Ureter (tissue), 1 donor: ENCODE measurements at regions not wholly inside any gene's neighbourhood (a gene's known extent, or its start where the extent isn't known, plus 50 kb on each side); places are given as distances from the start of the nearest gene placed in this dataset.
"Not testable (repeated sequence)": the region's sequence is repeated elsewhere in the genome, so short reads cannot be mapped to it uniquely, and the experiment has no call there.

Experiments
- DNase-seq: peaks from one replicate; pipeline ENCODE4 v3.0.0-alpha.2; 2020; ENCODE audit warnings: low spot score
- donor health status: DM: yes; HTN: yes; CAD: no.

DNA sequence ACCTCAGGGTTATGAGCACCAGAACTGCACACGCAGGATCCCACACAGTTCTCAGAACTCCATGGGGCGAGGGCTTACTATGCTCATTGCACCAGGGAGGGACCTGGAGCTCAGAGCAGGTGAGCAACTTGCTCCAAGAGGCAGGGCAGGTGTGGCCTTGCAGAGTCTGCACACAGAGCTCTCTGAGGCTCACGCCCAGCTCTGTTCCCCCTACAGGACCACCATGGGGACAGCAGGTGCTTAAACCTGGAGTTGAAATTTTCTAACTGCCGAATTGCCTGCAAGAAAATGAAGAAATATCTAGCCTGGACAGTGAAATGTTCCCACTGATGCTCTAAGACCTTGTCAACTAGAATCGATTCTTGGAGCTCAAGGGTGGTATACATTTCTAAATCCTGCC lies 49.9 kb upstream of the MSMB start:
- DNase-seq: not testable (repeated sequence)

DNA sequence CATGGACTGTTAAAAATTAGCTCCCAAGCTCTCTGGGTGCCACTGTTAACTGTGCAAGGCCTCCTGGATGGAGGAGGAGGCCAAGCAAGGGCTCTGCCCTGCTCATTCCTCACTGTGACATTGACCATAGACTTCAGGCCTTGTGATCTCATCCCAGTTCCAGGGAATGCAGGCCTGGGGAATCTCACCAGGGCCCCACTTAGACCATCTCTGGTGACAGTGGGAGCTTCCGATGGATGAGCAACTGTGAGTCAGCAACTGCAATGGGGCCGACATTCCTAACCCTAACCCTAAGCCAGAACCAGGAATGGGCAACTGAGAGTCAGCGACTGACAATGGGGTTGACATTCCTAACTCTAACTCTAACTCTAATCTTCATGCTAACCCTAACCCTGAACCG lies 50.4 kb upstream of the MSMB start:
- DNase-seq: no peak

GRCh38 chr10:46096909-46097575 lies 51.0 kb upstream of the MSMB start:
- no peak for DNase-seq

DNA sequence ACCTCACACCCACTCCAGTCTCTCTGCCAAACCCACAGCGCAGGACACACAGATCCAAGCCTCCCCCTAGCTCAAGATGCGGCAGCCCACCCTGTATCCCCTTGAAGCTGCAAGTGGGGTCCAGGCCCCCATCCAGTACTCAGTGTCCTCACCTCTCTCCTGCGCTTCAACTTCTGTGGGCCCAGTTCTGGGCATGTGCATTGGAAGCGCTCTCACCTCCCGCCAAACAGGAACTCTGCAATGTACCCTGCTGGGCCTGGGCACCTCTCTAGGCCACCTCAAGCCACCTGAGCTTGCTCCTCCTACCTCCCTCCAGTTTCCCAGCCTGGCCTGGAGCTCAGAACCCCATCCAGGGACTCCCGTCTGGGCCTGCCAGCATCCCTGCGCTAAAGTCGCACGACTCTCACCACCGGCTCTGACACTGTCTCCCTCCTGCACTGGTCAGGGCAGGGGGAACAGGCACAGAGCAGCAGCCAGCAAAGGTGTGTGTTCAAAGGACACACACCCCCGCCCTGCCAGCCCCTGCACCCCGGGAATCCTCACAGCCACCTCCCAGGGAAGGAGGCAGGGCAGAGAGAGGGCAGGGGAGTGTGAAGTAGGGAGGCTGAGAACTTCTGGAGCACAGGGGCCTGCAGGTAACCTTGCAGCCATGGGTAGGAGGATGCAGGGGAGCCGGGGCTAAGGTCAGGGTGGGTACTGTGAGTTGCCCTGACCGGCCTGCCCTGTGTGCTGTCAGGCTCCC lies 51.7 kb upstream of the MSMB start:
- DNase-seq: no peak

DNA sequence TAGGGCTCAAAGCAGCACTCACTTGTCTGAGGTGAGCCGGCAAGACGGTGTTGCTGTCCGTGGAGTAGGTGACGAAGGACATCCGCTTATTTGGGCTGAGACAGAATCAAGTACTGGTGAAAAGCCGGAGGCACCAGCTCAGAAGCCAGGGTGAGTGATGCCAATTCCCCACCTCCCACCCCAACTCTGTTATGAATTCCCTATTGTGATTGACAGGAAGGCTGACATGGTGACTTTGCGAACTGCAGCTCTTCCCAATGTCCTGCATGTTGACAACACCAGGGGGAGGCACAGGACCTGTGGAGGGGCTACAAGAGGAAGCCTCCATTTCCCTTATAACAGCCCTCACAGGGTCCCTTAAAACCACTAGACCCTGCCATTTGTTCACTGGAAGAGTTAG lies 52.3 kb upstream of the MSMB start:
- no peak for DNase-seq

GRCh38 chr10:46098925-46099324 lies 52.9 kb upstream of the MSMB start:
- DNase-seq: not testable (repeated sequence)

- DNase-seq: no peak
These were observed 58.1 kb upstream of the MSMB start for GRCh38 chr10:46104071-46104585.

- DNase-seq: not testable (repeated sequence)
These were observed 59.3 kb upstream of the MSMB start for GRCh38 chr10:46105416-46105815.

- not testable (repeated sequence) for DNase-seq
These were observed 59.9 kb upstream of the MSMB start for GRCh38 chr10:46105856-46106409.

GRCh38 chr10:46106410-46107255 lies 60.6 kb upstream of the MSMB start:
- DNase-seq: peak; percentile 61

DNA sequence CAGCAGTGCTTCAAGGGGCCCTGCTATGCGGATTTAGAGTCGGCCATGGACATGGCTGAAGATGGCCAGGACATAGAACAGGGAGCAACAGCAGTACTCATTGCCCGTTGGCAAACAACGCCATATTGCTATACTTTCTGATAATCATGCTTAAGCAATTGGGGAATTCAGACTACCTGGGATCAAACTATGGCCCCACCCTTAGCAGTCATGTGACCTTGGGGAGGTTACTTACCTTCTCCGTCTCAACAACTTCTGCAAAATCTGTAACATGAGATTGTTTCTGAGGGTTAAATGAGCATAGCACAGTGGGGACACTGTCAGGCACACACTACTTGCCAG lies 62.1 kb upstream of the MSMB start:
- DNase-seq: not testable (repeated sequence)

- not testable (repeated sequence) for DNase-seq
These were observed 108.2 kb upstream of the MSMB start for GRCh38 chr10:46154271-46154670.

GRCh38 chr10:46154683-46155082 lies 108.6 kb upstream of the MSMB start:
- DNase-seq: not testable (repeated sequence)

- not testable (repeated sequence) for DNase-seq
These were observed 110.8 kb upstream of the MSMB start for GRCh38 chr10:46156866-46157265.

DNA sequence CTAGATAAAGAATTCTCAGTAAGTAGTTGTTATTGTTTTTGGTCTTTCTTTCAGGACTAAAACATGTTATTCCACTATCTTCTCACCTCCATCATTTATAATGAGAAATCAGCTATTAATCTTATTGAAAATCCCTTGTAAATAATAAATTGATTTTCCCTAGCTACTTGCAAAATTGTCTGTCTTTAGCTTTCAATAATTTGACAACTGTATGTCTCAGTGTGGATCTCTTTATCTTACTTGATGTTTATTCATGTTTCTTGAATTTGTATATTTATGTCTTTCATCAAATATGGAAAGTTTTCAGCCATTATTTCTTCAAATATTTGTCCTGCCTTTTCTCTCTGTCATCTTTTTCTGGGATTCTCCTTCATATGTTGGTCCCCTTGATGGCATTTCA lies 117.1 kb upstream of the ANTXRL start:
- no peak for DNase-seq

DNA sequence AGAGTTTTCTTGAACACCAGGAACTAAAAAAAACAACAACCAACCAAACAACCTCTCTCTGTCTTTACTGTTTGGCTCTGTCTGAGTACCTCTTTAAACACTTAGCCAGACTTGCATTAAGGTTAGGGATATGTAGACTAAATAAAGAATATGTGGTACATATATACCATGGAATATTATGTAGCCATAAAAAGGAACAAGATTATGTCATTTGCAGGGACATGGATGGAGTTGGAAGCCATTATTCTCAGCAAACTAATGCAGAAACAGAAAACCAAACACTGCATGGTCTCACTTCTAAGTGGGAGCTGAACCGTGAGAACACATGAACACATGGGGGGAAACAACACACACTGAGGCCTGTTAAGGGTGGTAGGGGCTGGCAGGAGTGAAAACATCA lies 116.0 kb upstream of the ANTXRL start:
- DNase-seq: no peak

DNA sequence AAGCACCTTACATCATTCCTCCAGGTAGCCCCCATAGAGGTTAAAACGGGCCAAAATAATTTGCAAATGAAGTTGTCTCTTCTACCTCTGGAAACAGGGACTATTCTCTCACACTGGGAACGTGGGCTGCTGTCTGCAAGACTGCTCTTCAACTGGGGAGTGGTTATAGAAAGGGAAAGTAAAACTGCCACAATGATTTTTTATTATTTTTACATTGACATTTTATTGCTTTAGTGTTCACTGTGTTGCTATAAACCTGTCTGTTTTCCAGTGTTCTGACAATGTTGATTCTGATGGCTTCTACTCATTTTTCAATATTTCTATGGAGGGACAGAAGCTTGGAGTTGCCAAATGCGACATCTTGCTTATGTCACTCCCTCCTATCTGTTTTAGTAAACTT lies 115.1 kb upstream of the ANTXRL start:
- no peak for DNase-seq

DNA sequence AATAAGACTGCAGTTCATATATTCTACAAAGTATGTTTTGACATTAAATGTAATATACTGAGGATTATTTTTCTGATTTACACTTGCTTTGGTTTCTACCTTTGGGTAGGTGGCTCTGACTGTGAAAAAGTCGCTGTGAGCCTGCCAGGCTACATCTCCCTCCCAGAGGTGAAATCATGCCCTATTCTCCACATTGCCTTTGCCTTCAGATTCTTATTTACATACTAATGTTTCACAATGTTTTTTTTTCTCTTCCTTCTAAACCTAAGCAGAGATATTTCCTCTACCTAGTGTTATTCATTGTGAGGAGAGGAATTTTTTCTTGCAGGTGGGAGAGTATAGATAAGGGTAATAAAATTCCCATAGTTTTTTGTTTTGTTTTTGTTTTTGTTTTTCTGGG lies 111.5 kb upstream of the ANTXRL start:
- DNase-seq: no peak

GRCh38 chr10:46175831-46176230 lies 111.0 kb upstream of the ANTXRL start:
- DNase-seq: no peak

- DNase-seq: not testable (repeated sequence)
These were observed 99.4 kb upstream of the ANTXRL start for GRCh38 chr10:46187431-46187830.

- no peak for DNase-seq
These were observed 89.7 kb upstream of the ANTXRL start for GRCh38 chr10:46197050-46197449.

GRCh38 chr10:46198516-46198915 lies 88.3 kb upstream of the ANTXRL start:
- DNase-seq: no peak
